HFFc6 (cell line): ENCODE measurements at regions not wholly inside any gene's neighbourhood (a gene's known extent, or its start where the extent isn't known, plus 50 kb on each side); places are given as distances from the start of the nearest gene placed in this dataset.

Experiments used
- DNase-seq: peaks from one replicate; pipeline ENCODE4 v3.0.0-alpha.2; 2018
- H3K27ac Mint-ChIP-seq: 2 replicates; pipeline ENCODE4 v1.8.0; 2020; ENCODE audit warnings: mild to moderate bottlenecking, mixed read lengths
- H3K27me3 Mint-ChIP-seq: 2 replicates; pipeline ENCODE4 v1.8.0; 2021; ENCODE audit warnings: mild to moderate bottlenecking, moderate library complexity, mixed read lengths; ENCODE audit not compliant: insufficient read depth
- H3K36me3 Mint-ChIP-seq: 2 replicates; pipeline ENCODE4 v1.8.0; 2021; ENCODE audit warnings: low read depth, mixed read lengths
- H3K4me1 Mint-ChIP-seq: 2 replicates; pipeline ENCODE4 v1.8.0; 2020; ENCODE audit warnings: low read depth, mixed read lengths
- H3K4me3 Mint-ChIP-seq: 2 replicates; pipeline ENCODE4 v1.8.0; 2020; ENCODE audit warnings: mild to moderate bottlenecking, moderate library complexity, mixed read lengths
- H3K9me3 Mint-ChIP-seq: 2 replicates; pipeline ENCODE4 v1.8.0; 2020; ENCODE audit warnings: mild to moderate bottlenecking, mixed read lengths
- CTCF ChIP-seq: fragments of 200-600 bp; sonication (generic); IDR thresholded peaks from 2 replicates; pipeline ENCODE4 v1.5.0; 2021; ENCODE audit warnings: antibody characterized with exemption, mild to moderate bottlenecking

GRCh38 chr12:68387338-68387737 is 55.2 kb upstream of the MDM1 start:
- H3K27ac Mint-ChIP-seq: no peak overlapping the region

GRCh38 chr12:68389305-68389704 is 57.1 kb upstream of the MDM1 start:
- H3K9me3 Mint-ChIP-seq: peaks cover 10% of the 10 kb centered on the region
- no peak overlapping the region for H3K27ac Mint-ChIP-seq
- no peak for TF ChIP-seq CTCF
- no peak overlapping the region for H3K4me3 Mint-ChIP-seq
- DNase-seq: no peak
- H3K4me1 Mint-ChIP-seq: no peaks in the 10 kb centered on the region
- H3K36me3 Mint-ChIP-seq: peaks cover 8% of the 10 kb centered on the region
- H3K27me3 Mint-ChIP-seq: peaks cover 12% of the 10 kb centered on the region

More at GRCh38 chr12:68387338-68387737, 55.2 kb upstream of the MDM1 start:
- Mint-ChIP-seq H3K27me3 (peaks cover 13% of the 10 kb centered on the region), H3K4me3 (no peak overlapping the region), H3K4me1 (no peaks in the 10 kb centered on the region), H3K36me3 (peaks cover 8% of the 10 kb centered on the region), H3K9me3 (peaks cover 10% of the 10 kb centered on the region)
- DNase-seq: no peak
- TF ChIP-seq CTCF: no peak

- no peak for TF ChIP-seq CTCF
- Mint-ChIP-seq H3K4me1 (no peaks in the 10 kb centered on the region), H3K27me3 (peaks cover 12% of the 10 kb centered on the region), H3K9me3 (peaks cover 10% of the 10 kb centered on the region), H3K36me3 (peaks cover 8% of the 10 kb centered on the region), H3K27ac (no peak overlapping the region), H3K4me3 (no peak overlapping the region)
- DNase-seq: no peak
Measured at GRCh38 chr12:68391937-68392336, 59.8 kb upstream of the MDM1 start.

GRCh38 chr12:68392376-68392775 is 60.2 kb upstream of the MDM1 start:
- DNase-seq: no peak

GRCh38 chr12:68393417-68393816 is 61.3 kb upstream of the MDM1 start:
- no peak overlapping the region for H3K27ac Mint-ChIP-seq

More at GRCh38 chr12:68392376-68392775, 60.2 kb upstream of the MDM1 start:
- Mint-ChIP-seq H3K4me1 (no peaks in the 10 kb centered on the region), H3K27me3 (peaks cover 12% of the 10 kb centered on the region), H3K27ac (no peak overlapping the region), H3K4me3 (no peak overlapping the region), H3K9me3 (peaks cover 10% of the 10 kb centered on the region), H3K36me3 (peaks cover 8% of the 10 kb centered on the region)
- TF ChIP-seq CTCF: no peak

More at GRCh38 chr12:68393417-68393816, 61.3 kb upstream of the MDM1 start:
- Mint-ChIP-seq H3K9me3 (peaks cover 10% of the 10 kb centered on the region), H3K4me3 (no peak overlapping the region), H3K36me3 (peaks cover 8% of the 10 kb centered on the region), H3K27me3 (peaks cover 12% of the 10 kb centered on the region), H3K4me1 (no peaks in the 10 kb centered on the region)
- DNase-seq: no peak
- no peak for TF ChIP-seq CTCF
